NCI-H510A treated with DMSO at 0.1 percent for 48 hours (cell line): ENCODE measurements at regions not wholly inside any gene's neighbourhood (a gene's known extent, or its start where the extent isn't known, plus 50 kb on each side); places are given as distances from the start of the nearest gene placed in this dataset.

Experiments used
- DNase-seq: peaks from one replicate; lab custom pipeline; 2025; lab: John Stamatoyannopoulos, UW

GRCh38 chr13:50358231-50359040 is 343.2 kb downstream of the KCNRG start:
- no peak for DNase-seq

DNA sequence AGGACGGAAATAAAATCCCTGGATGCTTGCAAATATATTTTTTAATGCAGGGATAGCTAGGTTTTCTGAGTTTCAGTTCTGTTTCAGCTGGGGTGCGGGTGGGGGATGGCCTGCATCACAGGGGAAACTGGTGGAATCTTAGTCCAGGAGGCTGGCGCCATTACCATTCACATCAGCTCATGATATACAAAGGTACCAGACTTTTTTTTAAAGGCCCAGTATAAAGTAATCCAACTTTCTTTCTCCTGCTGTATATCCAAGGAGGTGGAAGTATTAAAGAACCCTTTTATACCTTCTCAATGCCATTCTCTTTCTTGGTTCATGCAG is 343.8 kb downstream of the KCNRG start:
- no peak for DNase-seq

- no peak for DNase-seq
These were observed 344.5 kb downstream of the KCNRG start for GRCh38 chr13:50359779-50360178.

DNA sequence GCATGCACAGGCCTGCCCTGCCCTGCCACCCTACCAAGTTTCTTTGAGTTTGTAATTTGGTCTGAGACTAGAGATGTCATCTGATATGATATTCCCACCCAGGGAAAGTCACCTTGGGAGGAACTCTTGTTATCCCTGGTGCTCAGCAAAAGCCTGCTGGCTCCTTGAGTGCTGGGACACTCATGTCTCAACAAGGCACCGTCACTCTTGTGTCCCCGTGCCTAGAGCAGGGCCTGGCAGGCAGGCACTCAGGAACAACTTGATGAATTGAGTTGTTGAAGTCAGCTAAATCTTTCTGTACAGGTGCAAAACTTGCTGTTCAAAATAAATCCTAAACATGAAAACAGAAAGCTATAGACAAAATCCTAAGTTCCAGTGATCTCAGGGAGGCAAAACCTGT is 345.4 kb downstream of the KCNRG start:
- DNase-seq: no peak

GRCh38 chr13:50361282-50361681 is 346.0 kb downstream of the KCNRG start:
- DNase-seq: no peak

DNA sequence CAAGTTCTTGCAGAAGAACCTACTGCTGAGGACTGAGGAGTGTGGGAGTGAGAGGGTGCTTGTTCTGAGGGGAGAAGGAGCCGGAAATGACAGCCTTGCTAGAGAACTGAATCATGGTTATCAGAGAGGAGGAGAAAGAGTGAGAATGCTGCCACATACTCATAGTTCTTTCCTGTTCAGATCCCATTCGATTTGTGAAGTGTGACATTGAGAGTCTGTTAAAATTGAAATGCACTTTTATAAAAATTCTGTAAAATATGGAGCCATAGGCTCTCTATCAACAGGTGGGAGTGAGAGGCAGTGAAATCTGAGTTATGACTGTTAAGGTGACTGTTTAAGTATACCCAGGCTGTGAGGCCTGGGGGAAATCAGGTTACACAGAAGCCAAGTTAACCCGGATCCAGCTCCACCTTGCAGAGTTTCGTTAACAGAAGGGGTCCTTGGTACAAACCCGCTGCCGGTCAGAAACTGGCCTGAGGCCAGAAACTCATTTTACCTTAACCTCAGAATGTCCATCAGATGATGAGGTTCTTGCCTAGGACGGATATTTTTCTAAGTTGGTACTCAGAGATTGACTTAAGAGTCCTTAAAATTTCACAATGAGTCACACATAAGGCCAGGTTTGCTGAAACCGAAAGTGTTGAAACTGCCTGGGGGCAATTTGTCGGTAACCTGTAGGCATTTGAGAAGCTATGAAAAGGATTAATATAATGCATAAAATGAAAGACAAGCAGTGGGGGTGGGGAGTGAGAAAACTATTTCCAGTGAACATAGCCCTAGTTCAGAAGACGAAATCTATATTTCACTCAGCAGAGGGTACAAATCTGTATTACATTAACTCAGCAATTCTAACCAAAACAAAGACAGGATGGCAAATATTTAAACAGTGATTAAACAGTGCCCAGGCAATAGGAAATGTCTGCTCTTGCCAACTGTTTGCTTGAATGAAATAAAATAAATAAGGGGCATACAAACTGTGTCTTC is 350.5 kb downstream of the KCNRG start:
- peak; percentile 74 for DNase-seq

GRCh38 chr13:50366488-50367174 is 351.4 kb downstream of the KCNRG start:
- peak; percentile 37 for DNase-seq

GRCh38 chr13:50369646-50370045 is 354.4 kb downstream of the KCNRG start:
- DNase-seq: no peak

GRCh38 chr13:50370303-50370950 is 355.2 kb downstream of the KCNRG start:
- DNase-seq: no peak

GRCh38 chr13:50374517-50374916 is 359.3 kb downstream of the KCNRG start:
- no peak for DNase-seq

DNA sequence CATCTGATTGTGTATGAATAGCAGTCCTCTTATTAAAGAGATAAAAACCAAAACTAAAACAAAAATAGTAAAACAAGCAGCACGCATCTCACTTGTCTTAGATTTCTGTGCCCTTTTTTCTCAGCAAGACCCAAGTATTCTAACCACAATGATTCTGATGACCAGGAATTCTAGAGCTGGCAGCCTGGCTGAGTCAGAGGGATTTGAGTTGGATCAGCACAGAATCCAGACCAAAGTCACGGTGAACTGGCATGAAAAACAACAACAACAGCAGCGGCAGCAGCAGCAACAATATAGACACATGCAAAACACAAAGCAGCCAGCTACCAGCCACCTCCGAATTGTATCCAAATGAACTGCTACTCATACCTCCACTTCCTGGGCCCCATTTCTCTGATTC is 360.5 kb downstream of the KCNRG start:
- no peak for DNase-seq

DNA sequence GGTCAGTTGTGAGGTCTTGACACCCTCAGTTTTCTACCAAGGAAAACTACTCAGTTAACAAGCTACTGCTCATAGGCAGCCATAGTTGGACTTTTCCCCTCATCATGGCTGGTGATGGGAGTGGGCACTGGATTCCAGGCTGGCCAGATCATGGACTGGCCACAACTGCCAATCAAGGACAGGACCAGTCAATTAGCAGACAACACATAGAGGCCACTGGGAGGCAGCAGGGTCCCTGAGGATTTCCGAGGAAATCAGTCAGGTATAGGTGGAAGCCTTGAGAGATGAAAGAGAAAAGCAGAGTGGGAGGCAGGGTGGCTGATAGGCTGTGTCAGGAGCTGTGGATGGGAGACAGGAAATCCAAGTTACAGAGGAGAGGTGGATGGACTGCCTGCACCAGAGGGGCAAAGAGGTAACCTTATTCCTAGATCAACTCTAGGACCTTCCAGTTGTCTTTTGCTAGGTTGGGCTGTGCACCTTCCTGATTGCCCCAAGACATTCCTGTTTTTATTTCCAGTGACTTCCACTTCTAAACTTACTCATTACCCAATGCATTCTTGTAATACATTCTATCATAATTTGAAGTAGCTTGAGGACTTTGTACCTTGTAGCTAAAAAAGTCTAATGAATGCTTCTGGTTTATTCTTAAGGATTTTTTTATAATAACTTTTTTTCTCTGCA is 361.8 kb downstream of the KCNRG start:
- no peak for DNase-seq

- no peak for DNase-seq
These were observed 362.6 kb downstream of the KCNRG start for GRCh38 chr13:50377726-50378270.

DNA sequence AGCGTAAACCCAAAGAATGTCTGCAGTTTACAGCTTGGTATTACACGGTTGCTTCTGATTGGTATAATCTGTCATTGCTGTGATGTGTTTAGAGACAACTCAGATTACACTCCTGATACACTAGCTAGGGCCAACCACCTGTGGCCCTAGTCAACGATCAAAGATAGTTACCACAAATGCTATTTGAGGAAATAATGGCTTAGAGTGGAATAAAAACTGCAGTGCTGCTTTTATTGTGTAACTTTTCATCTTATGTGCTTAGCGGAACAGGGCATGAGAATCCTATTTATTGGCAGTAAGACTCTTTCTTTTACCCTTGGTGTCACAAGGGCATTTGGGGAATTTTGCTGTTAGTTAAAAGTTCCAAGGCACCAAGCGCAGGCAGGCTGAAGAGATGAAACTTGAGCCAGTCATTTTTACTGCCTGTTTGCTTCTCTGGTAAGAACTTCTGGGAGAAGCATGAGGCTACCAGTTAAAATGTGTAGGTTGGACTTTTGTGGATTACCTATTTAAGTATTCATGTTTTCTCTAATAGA is 363.3 kb downstream of the KCNRG start:
- peak; percentile 79 for DNase-seq

- no peak for DNase-seq
These were observed 364.3 kb downstream of the KCNRG start for GRCh38 chr13:50379584-50379983.

GRCh38 chr13:50380905-50381304 is 365.7 kb downstream of the KCNRG start:
- DNase-seq: no peak

GRCh38 chr13:50382511-50382910 is 367.3 kb downstream of the KCNRG start:
- no peak for DNase-seq

- DNase-seq: no peak
These were observed 367.7 kb downstream of the KCNRG start for GRCh38 chr13:50382951-50383350.

GRCh38 chr13:50384724-50385123 is 369.5 kb downstream of the KCNRG start:
- DNase-seq: no peak

GRCh38 chr13:50386541-50387050 is 371.4 kb downstream of the KCNRG start:
- peak; percentile 53 for DNase-seq
